IPS-NIHi11 (cell line): ENCODE measurements at regions not wholly inside any gene's neighbourhood (a gene's known extent, or its start where the extent isn't known, plus 50 kb on each side); places are given as distances from the start of the nearest gene placed in this dataset.
"Not testable (repeated sequence)": the region's sequence is repeated elsewhere in the genome, so short reads cannot be mapped to it uniquely, and the experiment has no call there.

Experiments used
- DNase-seq: peaks from one replicate; pipeline ENCODE4 v3.0.0; 2012; ENCODE audit warnings: mixed read lengths, low spot score

DNA sequence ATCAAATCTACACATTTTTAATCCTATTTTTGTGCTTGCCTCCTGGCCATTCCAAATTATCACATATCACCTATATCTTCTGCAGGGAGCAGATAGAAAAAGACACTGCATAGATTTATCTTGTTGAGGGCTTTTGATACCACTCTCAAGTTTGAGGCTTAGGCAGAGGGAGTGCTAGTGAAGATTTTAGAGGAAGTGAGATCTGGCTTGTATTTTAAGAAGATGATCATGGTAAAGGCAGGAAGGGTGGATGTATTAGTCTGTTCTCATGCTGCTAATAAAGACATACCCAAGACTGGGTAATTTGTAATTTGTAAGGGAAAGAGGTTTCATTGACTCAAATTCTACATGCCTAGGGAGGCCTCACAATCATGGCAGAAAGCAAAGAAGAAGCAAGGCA, 220.9 kb upstream of the TUT7 start:
- DNase-seq = no peak

DNA sequence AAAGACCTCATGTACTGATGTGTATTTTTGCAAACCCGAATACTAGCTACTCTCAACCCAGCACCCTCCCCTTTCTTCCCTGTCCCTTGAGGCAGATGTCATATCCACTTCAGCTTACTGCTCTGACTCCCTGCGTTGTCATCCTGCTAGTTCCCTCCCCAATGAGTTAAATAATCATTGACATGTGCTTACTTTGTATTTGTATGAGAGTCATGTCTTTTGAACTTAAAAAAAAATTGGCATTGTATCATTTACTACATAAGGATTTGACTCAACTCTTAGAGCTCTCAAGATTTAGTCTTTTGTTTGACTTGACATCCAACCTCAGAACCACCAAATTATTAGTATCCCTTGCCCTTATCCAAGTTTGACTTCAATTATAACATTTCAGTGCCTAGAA, 219.7 kb upstream of the TUT7 start:
- no peak for DNase-seq

DNA sequence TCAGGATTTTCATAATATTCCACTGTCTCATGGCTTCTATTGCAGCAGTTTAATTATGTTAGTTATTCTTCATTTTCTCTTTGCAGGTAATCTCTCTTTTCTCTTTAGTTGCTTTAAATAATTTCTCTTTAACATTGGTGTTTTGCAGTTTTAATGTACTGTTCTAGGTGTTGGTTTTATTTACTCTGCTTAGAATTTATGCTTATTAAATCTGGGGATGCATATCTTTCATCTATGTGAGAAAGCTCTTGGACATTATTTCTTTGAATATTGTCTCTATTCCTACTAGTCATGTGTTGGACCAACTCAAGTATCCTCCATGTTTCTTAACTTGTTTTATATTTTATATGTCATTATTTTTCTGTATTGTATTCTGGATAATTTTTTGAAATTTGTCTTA, 218.7 kb upstream of the TUT7 start:
- DNase-seq = no peak

DNA sequence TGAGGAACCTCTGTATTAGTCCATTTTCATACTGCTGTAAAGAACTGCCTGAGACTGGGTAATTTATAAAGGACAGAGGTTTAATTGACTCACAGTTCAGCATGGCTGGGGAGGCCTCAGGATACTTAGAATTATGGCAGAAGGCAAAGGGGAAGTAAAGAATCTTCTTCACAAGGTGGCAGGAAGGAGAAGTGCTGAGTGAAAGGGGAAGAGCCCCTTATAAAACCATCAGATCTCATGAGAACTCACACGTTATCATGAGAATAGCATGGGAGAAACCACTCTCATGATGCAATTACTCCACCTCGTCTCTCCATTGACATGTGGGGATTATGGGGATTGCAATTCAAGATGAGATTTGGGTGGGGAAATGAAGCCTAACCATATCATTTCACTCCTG, 211.4 kb upstream of the TUT7 start:
- DNase-seq = not testable (repeated sequence)

DNA sequence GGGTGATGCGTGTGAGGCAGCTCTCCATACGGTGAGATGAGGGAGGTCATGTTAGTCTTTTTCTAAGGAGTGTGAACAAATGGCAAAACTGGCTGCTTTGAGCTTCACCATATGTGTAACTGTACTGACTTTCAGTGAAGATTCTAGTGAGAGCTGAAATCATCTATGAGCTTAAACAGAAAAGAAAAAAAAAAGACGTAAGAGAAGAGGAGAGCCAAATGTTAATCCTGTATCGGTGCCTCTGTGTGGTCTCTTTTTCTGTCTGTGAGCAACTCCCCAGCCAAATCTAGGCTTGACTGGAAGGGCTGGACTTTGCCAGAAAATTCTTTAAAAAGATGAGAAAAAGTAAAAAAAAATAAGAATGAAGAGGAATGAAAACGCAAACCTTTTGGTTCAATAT, 209.7 kb upstream of the TUT7 start:
- no peak for DNase-seq

DNA sequence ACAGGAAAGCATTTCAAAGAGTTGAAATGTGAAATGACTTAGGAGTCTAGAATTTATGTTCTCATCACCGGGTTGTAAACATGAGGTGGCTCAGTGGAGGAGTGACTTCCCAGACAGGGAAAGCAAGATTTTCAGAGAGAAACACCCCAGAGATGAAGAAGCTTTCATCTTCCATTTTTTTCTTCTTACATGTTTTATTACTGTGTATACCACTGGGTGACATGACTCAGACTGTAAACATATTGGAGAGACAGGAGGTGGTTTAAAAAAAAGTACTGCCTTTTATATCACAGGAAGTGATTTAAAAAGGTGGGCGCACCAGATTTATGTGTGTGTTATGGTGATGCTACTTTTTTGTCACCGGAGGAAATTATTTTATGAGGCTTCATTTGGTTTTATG, 209.1 kb upstream of the TUT7 start:
- no peak for DNase-seq

DNA sequence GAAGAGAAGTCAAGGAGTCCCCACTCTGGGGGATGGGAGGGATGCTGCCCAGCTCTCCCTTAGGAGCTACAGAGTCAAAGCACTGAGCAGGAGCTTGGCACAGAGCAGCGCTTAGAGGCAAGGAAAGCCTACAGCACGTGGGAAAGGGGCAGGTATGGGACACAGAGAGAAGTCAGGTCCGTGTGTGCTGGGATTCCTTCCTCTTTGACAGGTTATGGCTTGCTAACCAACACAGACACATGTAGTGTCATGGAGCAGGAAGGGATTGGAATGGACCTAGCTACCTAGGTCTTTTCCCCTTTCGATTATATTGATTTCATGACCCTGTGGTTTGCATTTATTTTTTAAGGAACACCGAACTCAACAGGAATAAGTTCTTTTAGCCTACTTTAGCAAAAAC, 208.5 kb upstream of the TUT7 start:
- DNase-seq = no peak

DNA sequence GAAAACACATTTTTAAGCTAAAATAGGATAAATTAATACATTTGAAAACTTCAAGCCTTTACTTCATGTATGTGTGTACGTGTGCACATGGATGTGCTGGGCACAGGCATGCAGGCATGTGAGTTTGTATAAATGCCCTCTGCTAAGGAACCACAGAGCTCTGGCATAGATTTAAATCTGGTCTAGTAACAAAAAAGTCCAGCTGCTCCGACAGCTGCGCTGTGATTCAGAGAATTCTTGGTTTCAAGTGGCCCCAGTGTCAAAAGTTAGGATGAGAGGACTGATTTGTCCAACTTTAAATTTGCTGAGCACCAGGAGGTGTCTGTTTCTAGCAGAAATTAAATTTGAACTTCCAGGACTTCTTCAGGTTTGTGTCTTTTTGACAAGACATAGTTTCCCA, 203.7 kb upstream of the TUT7 start:
- no peak for DNase-seq

DNA sequence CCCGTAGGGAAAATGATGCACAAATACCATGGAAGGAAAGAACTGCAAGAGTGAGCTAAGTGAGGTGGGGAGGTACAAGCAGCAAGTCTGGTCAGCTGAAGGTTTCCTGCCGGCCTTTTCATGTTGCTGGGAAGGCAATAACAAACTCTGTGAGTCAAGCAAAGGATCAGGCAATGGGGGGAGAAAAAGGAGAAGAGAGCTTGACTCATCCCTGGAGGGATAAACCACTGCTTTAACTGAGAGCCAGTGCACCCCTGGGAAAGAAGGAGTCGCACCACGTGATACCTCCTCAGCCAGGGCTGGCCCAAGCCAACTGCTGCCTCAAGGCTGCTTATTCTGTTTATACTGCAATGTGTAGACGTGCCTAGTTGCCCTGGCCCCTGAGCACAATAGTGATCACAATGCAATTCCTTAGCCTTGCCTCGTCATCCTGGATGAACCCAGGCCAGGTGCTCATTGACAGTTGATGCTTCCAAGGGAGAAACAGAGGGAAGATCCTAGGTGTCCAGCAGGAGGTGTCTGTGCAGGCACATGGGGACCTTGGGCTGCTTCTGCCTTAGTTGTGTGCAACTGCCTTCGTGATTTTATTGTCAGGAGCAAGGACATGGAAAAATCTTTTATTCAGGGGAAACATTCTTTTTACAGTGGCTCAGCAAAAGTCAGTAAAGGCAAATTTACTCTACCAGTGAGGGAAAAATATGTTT, 203.0 kb upstream of the TUT7 start:
- no peak for DNase-seq

DNA sequence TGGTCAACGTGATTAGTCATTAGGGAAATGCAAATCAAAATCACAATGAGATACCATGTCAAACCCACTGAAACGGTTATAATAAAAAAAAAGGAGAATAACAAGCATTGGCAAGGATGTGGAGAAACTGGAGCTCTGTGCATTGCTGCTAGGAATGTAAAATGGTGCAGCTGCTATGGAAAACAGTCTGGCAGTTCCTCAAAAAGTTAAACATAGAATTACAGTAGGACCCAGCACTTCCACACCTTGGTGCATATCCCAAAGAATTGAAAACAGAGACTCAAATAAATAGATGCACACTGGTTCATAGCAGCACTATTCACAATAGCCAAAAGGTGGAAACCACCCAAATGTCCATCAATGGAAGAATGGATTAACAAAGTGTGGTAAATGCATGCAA, 201.5 kb upstream of the TUT7 start:
- no peak for DNase-seq

DNA sequence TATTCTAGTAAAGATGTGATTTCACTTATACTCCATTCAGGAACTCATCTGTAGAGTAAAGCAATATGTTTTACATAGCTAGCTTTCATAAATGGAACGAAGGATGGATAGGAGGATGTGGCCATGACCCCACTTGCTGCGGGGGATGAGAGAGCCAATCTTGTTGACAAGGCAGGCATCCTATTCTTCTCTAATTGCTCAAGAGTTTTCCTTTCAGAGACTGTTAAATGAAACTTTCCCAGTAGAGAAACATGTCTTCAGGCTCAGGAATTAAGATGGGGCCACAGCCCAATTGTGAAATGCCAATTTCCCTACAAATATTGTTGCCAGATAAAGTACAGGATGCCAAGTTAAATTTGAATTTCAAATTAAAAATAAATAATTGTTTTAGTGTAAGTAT, 196.2 kb upstream of the TUT7 start:
- DNase-seq = no peak

DNA sequence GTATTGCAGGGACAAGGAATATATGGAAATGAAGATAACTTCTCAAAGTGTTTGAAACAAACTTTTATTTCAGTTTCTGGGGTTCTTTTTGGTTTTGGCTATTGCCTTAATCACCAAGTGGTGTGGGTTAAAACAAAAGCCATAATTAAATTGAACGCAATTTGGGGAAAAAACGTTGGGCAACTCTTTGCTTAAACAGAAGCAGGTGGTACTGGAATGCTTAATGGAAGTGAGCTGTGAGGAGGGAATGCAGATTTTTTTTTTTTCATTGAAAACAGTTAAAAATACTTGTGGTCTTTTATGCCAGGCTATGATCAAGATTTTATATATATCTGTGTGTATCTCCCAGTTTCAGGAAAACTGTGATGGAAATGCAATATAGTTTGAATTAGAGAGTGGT, 195.7 kb upstream of the TUT7 start:
- DNase-seq = no peak

DNA sequence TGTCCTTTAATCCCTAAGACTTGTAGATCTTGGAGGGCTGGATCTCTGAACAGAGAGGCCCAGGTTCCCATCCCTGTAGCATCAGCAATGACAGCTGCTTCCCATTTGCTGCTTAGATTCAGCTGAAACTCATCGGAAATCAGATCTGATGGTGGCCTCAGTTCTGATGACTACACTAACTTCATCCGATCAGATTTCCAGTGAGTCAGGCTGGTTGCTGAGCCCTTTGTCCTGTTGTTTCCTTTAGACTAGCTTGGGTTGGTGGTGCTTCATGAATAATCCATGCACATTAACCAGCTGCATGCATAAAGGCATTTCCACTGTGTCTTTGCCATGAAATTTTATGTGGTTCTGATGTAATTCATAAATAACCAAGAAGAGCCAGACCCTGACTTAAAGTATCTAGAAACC, 195.2 kb upstream of the TUT7 start:
- DNase-seq = no peak

DNA sequence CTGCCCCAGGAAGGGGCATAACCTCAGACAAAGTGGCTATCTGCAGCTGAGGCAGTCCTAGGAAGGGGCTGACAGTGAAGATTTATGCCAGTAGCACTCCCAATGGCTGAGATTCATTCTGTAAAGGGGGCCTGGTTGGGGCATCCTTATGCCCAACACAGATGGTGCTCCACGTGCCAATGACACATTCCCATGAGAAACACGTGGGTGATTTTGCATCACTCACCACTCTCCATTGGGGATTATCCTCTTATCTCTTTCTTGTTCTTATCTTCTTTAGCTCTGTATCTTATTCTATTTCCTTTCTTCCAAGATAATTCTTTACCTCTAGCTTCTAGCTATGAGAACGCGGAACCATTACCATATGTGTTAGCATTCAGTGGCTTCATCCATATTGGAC, 194.0 kb upstream of the TUT7 start:
- no peak for DNase-seq

DNA sequence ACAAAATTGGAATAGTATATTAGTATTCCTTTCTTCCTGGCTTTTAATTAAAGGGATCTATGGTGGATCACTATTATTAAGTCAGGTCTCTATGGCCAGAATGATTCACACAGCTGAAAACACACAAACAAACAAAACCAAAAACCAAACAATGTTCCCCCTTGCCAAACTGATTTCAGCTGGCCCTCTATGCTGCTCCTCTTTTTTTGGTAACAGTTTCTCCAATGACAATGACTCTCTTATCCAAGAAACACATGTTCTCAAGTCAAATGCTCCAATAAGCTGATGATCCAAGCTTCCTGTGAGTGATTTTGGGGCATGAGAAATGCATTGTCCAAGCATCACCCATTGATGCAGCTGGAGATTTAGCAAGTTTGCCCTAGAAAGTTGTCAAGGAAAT, 193.4 kb upstream of the TUT7 start:
- no peak for DNase-seq

DNA sequence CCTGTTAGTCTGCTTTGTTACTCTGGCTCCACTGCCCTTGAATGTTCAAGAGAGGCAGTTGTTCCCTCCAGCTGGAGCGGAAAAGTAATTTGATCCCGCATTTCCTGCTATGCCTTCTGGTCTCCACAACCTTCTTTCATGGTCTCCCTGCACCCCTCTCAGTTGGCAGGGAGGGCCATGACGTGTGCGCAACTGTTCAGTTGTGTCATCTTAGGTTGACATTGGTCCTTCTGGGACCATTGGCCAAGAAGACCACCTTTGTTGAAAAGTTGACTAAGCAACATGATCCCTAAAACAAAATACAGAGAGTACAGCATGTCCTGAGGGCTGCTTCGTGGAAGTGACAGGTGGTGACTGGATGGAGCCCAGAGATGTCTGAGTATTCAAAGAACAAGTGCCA, 192.5 kb upstream of the TUT7 start:
- DNase-seq = no peak

DNA sequence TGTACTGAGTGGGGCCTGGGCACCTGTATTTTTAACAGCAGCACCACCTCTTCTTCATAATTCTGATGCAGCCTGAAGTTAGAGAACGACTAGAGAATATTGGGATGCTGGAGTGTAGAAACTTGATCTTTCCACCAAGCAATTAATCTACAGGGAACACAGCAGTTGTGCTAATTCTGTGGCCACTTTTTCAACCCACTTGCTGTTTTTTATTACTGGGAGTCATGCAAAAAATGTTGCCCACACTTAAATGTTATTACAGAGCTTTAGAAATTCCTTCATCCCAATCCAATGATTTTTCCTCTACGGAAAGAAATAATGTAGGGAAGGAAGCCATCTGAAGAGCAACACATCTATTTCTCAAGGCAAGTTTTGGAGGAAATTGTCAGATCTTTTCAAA, 190.9 kb upstream of the TUT7 start:
- no peak for DNase-seq

DNA sequence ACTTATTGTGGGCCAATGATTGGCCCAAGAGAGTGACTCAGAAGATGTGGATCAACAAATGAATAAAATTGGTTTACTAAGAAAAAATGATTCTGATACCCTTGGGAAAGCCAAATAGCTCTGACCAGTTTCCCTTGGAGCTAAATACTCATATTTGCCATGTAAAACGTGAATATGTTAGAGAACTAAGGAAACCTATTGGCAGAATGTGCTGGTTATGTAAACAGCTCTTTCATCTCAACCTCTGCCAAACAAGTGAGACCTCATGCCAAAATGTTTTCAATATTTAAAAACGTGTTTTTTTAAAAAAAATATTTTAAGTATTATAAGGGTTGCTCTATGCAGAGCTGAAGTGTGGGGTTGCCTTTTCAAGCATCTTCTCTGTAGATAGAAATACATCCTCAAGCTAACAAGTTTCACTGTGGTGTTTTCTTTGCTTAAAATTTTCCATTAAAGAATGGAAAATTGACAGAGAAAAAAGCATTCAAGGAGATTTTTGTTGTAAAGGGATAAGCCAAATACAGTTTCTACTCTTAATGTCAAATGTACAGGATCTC, 186.9 kb upstream of the TUT7 start:
- no peak for DNase-seq

DNA sequence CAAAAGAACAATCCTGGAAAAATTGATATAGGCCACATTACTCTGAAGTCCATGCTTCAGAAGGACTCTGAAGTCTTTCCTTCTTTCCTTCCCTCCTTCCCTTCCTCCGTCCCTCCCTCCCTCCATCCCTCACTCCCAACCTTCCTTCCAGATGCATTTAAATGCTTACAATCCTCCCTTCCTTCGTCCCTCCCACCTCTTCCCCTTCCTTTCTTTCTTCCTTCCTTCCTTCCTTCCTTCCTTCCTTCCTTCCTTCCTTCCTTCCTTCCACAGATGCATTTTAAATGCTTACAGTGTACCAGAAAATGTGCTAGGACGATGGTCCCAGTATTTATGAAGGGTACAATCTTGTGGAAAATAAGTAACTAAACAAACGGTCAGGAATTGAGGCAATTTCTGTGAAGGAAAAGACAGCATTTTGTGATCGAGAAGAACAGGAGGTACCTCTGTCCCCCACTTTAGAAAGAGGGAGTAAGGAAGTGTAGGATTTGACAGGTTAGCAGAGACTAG, 181.3 kb upstream of the TUT7 start:
- DNase-seq = no peak

DNA sequence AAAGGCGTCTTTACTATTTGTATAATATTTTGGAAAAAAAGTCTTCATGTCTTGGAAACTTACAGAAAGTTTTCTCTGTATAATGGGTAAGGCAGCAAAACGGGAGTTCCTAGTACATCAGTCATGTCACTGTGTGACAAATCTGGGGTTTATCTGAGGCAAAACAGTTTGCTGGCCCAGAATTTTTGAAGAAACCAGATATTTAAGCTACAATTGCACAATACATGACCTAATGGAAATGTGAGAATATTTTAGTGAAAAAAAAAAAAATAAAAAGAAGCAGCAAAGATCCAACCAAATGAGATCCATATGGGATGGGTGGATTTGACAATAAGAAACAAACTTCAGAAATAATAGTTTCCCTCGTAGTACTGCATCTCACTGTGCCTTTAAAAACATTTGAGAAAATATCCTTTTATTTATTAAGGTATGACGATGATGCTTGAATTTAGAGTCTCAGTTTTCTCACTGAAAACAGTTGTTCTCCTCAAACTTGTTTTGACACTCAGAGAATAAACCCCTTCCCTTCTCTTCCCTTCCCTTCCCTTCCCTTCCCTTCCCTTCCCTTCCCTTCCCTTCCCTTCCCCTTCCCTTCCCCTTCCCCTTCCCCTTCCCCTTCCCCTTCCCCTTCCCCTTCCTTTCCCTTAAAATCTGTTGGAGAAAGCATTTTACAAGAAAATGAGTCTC, 180.5 kb upstream of the TUT7 start:
- no peak for DNase-seq

DNA sequence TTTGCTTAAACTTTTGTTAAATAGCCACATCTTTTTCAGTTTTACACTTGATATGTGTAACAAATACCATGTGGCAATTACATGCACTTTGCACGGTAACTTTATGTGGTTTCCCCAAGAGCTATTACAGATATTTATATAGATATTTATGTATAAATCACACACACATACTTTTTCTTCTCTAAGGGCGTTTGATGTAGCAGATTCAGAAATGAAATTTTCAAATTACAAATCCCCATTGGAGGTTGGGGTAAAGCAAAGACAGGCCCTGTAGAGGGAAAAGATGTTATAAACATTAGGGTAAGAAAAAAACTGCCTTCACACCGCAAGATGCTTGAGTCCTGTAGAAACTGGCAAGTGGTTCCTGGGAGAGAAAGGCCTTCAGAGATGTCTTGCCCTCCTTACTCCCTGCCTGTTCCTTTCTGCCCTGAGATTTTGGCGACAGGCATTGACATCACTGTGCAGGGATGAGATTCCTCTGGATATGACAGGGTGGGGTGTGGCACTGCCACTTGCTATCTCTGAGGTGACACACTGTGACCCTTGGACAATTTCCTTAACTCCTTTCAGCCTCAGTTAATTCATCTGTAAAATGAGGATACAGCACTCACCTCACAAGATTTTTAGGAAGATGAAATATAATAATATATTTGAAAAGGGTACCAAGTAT, 177.9 kb upstream of the TUT7 start:
- no peak for DNase-seq

DNA sequence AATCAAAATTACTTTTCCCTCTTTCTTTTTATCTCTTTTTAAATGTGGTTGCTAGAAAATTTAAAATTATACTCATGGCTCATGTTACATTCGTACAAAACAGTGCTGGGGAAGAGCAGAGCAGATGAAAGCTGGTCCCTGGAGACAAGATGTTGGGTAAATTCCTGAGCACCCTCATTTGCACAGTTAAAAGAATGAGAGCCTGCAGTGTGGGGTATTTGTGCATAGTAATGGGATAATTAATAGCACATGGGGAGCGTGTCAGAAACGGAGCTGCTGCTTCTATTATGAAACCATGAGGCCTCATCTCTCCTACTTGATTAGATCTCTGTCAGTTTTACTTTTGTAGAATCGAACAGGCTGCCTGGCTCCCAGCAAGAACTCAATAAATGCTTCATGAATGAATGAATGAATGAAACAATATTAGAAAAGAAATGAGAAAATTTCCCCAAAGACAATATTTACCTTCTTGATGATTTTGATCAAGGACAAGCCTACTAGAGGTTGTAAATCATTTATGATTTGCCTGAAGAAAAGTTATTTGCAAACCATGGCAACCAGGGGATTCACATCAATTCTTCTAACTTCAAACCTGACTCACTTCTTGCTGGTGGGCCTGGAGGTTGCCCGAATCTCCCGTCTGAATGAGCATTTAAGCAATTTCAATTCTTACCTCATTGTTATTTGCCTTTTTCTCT, 177.2 kb upstream of the TUT7 start:
- no peak for DNase-seq
